GM18907 (cell line): ENCODE measurements at regions not wholly inside any gene's neighbourhood (a gene's known extent, or its start where the extent isn't known, plus 50 kb on each side); places are given as distances from the start of the nearest gene placed in this dataset.

Source experiments
- ATAC-seq: cut with Tn5 transposase; IDR thresholded peaks from one replicate; pipeline ENCODE4 v1.9.1; 2021; ENCODE audit warnings: mild to moderate bottlenecking, moderate library complexity; ENCODE audit not compliant: unreplicated experiment

GRCh38 chr3:67828486-67829010 lies 174.1 kb upstream of the SUCLG2 start:
- no peak for ATAC-seq

DNA sequence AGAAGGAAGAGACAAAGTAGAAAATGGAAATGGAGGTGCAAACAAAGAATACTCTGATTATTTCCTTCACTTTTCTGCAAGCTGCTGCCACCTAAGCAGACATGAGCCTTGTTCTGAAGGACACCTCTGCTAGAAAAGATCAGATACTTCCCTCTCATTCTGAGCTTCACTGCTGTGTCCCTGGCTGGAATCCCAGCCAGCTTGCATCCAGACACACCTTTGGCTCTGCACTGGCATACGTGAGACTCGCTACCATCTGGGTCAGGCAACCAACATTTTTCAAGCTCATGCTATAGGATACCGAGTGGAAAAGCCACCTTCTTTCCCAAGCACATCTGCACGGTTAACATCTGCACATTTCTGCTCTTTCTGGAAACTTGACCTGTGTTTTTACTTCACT lies 166.7 kb upstream of the SUCLG2 start:
- ATAC-seq, result no peak

DNA sequence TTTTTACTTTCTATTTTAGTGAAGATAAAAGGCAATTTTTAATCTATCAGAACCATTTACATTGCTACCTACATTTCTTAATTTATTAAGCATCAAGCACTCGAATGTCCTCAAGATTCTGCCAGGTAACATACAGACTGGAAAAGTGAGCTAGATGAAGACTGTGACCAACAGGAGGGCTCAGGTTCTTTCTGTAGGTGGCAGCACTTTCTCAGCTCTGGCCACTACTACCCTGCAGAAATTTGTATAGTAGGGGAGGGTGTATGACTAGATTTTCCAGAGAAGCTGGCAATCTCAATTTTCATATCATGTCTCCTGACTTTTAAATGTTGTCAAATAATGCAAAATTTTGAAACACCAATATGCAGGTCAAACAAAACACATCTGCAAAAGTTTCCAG lies 165.0 kb upstream of the SUCLG2 start:
- no peak for ATAC-seq

- ATAC-seq, result no peak
These were observed 155.0 kb upstream of the SUCLG2 start for GRCh38 chr3:67809370-67809935.

DNA sequence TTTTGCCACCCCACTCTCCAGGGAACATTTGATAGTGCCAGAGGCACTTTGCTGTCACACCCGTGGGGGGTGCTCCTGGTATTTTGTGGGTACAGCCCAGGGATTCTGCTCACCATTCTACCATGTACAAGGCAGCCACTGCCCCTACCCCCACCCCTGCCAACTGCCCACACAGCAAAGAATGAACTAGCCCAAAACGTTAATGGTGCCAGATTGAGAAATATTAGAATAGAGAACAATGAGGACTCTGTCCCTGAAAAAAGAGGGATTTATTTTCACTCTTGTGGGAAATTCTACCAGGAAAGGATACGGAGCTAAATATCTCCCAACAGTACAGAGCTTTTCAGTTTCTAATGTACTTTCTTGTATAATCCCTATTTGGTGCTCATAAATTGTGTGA lies 154.5 kb upstream of the SUCLG2 start:
- no peak for ATAC-seq

GRCh38 chr3:67804578-67804977 lies 150.2 kb upstream of the SUCLG2 start:
- no peak for ATAC-seq

DNA sequence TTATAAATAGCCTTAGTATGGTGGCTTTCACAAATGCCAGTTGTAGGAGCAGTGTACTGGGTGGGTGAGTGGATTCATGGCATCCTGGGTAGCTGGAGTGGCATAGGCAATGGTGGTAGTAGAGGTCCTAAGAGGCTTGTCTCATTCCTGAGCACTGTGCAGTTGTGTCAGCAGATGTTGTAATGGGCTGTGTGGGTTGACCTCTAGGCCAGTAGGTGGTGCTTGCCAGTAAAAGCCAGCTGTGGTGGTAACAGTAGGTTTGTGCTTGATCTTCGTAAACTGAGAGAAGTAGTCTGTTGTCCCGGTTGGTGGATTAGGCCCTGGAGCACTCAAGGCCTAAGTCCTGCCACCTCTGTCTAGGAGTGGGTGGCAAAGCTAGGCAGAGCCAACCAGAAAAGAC lies 149.7 kb upstream of the SUCLG2 start:
- no peak for ATAC-seq

DNA sequence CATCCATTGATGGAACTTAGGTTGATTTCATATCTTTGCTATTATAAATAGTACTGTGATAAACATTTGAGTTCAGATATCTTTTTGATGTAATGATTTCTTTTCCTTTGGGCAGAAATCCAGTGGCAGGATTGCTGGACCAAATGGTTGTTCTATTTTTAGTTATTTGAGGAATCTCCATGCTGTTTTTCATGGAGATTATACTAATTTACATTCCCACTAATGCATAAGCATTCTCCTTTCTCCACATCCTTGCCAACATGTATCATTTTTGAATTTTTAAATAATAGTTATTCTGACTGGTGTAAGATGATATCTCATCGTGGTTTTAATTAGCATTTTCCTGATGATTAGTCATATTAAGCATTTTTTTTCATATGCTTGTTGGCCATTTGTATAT lies 144.0 kb upstream of the SUCLG2 start:
- no peak for ATAC-seq

DNA sequence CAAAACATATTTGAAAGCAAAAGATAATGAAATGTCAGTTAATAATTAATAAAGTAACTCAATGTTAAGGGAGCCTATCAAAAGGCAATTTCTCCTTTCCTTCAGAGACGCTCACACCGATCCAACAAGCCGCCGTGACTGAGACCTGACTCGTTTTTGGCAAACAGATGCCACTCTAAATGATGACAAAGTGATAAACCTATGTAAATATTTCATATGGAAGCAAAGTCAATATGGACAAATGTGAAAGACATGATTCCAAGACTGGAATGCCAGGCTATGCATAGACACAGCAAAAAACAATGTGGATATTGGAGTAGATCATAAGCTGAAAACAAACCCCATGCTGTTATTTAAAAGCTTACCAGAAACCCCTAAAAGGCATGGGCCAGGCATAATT lies 137.2 kb upstream of the SUCLG2 start:
- ATAC-seq, result no peak

GRCh38 chr3:67790043-67790442 lies 135.6 kb upstream of the SUCLG2 start:
- peak; percentile 83 for ATAC-seq

GRCh38 chr3:67788396-67788795 lies 134.0 kb upstream of the SUCLG2 start:
- no peak for ATAC-seq

GRCh38 chr3:67783281-67784250 lies 129.2 kb upstream of the SUCLG2 start:
- ATAC-seq, result no peak

DNA sequence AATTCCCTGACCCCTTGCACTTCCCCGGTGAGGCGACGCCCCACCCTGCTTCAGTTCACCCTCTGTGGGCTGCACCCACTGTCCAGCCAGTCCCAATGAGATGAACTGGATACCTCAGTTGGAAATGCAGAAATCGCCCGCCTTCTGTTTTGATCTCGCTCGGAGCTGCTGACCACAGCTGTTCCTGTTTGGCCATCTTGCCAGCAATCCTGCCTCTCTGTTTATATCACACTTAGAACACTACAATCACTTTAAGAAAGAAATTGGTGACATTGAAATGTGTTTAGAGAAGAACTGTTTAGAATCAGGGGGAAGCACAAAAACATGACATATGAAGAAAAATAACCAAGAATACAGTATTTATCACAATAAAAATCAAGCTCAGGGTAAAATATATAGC lies 127.5 kb upstream of the SUCLG2 start:
- no peak for ATAC-seq

DNA sequence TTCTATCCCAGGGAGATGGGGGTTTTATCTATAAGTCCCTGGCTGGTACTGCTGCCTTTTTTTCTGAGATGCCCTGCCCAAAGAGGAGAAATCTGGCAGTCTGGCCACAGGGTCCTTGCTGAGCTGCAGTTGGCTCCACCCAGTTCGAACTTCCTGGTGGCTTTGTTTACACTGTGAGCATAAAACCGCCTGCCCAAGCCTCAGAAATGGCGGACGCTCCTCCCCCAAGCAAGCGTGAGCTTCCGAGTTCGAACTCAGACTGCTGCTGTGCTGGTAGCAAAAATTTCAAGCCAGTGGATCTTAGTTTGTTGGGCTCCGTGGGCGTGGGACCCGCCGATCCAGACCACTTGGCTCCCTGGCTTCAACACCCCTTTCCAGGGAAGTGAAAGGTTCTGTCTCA lies 126.8 kb upstream of the SUCLG2 start:
- no peak for ATAC-seq

DNA sequence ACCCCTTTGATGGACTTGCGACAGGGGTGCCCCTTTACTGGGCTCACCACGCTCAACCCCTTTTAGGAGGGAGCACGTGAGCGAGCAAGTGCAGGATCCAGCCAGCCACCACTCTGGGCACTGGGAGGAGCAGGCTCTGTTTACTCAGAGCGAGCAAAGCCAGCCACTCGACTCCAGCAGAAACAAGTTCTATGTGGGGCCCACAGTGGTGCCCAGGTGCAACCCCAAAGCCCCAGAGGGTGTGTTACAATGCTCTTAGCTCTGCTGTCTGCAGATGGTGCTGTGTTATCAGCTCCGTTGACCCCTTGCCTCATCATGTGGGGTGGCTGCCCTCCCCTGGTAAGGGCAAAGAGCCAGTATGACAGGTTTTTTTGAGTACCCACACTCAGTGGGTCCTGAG lies 120.3 kb upstream of the SUCLG2 start:
- ATAC-seq, result no peak

GRCh38 chr3:67765575-67765974 lies 111.2 kb upstream of the SUCLG2 start:
- ATAC-seq, result no peak

DNA sequence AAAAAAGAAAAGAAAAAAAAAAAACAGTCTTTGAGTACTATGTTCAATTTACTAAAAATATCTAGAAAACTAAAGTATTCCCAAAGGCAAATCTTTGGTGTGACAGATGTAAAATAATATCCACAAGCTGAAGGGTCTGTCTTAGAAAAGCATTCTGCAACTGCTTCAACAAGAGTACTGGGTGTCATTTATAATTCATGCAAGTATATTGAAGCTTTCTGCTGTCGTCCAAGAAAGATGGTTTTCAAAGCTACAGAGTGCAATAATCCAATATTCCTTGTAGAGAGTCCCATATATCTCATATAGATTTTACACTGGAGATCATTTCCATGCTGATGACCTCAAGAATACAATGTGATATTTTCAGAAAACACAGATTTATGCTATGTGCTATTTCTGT lies 90.9 kb upstream of the SUCLG2 start:
- ATAC-seq, result no peak

- ATAC-seq, result no peak
These were observed 90.3 kb upstream of the SUCLG2 start for GRCh38 chr3:67744699-67745098.

DNA sequence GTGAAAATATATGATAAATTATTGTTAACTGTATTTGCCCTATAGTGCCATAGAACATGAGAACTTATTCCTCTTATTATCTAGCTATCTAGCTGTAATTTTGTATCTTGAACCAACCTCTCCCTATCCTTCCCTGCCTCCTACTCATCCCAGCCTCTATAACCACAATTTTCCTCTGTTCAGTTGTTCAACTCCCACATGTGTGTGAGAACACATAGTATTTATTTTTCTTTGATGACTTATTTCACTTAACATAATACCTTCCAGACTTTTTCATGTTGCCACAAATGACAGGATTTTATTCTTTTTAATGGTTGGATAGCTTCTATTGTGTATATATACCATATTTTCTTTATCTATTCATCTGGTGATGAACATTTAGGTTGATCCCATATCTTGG lies 85.4 kb upstream of the SUCLG2 start:
- no peak for ATAC-seq

DNA sequence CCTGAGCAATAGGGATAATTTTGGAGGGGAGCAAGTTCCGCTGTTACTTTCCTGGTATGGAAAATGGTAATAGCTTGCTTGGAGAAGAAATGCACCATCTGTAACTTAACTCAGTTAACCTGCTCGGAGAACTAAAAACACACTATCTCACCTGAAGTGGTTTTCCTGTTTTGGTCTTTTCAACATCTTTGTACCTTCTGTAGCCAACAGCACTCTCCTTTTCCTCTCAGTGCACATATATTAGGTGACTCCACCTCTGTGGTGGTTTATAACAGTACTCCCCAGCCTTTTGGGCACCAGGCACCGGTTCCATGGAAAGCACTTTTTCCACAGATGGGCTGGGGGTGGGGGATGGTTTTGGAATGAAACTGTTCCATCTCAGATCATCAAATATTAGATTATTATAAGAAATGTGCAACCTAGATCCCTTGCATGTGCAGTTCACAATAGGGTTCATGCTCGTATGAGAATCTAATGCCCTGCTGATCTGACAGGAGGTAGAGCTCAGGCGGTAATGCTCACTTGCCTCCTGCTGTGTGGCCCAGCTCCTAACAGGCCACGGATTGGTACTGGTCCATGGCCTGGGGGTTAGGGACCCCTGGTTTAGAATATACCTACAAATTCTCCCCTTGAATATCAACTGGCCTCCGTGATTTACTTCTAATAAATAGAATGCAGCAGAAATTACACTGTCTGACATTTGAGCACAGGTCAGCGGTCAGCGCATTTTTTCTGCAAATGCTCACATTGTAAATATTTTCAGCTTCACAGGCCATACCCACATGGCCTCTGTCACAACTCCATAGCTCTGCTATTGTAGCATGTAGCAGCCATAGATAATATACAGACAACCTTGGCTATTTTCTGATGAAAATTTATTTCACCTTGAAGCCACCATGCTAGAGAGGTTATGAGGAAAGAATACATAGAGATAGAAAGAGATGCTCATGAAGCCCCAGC lies 83.8 kb upstream of the SUCLG2 start:
- ATAC-seq, result no peak

GRCh38 chr3:67737140-67737539 lies 82.7 kb upstream of the SUCLG2 start:
- ATAC-seq, result no peak
